DMS153 (cell line): ENCODE measurements at regions not wholly inside any gene's neighbourhood (a gene's known extent, or its start where the extent isn't known, plus 50 kb on each side); places are given as distances from the start of the nearest gene placed in this dataset.

Experiments used
- DNase-seq: peaks from one replicate; lab custom pipeline; 2025; lab: John Stamatoyannopoulos, UW

GRCh38 chr15:95561463-95561862 lies 769.0 kb upstream of the NR2F2 start:
- DNase-seq: no peak

GRCh38 chr15:95563634-95564033 lies 766.9 kb upstream of the NR2F2 start:
- no peak for DNase-seq

- DNase-seq: no peak
Observed at GRCh38 chr15:95565016-95565600, 765.4 kb upstream of the NR2F2 start.

GRCh38 chr15:95565690-95566089 lies 764.8 kb upstream of the NR2F2 start:
- DNase-seq: no peak

GRCh38 chr15:95567686-95568085 lies 762.8 kb upstream of the NR2F2 start:
- no peak for DNase-seq

GRCh38 chr15:95574053-95574452 lies 756.4 kb upstream of the NR2F2 start:
- DNase-seq: no peak

- no peak for DNase-seq
Observed at GRCh38 chr15:95577927-95578326, 752.6 kb upstream of the NR2F2 start.

GRCh38 chr15:95580121-95580520 lies 750.4 kb upstream of the NR2F2 start:
- DNase-seq: no peak

- no peak for DNase-seq
Observed at GRCh38 chr15:95581595-95581994, 748.9 kb upstream of the NR2F2 start.

GRCh38 chr15:95584088-95584487 lies 746.4 kb upstream of the NR2F2 start:
- DNase-seq: no peak

GRCh38 chr15:95588056-95588455 lies 742.4 kb upstream of the NR2F2 start:
- no peak for DNase-seq

GRCh38 chr15:95590533-95591044 lies 739.9 kb upstream of the NR2F2 start:
- no peak for DNase-seq

- DNase-seq: no peak
Observed at GRCh38 chr15:95591270-95591669, 739.2 kb upstream of the NR2F2 start.

- DNase-seq: no peak
Observed at GRCh38 chr15:95591886-95592285, 738.6 kb upstream of the NR2F2 start.

GRCh38 chr15:95594496-95594895 lies 736.0 kb upstream of the NR2F2 start:
- DNase-seq: no peak

- no peak for DNase-seq
Observed at GRCh38 chr15:95595759-95596158, 734.7 kb upstream of the NR2F2 start.

GRCh38 chr15:95596496-95596895 lies 734.0 kb upstream of the NR2F2 start:
- no peak for DNase-seq

- DNase-seq: no peak
Observed at GRCh38 chr15:95598251-95598855, 732.1 kb upstream of the NR2F2 start.

- no peak for DNase-seq
Observed at GRCh38 chr15:95600367-95600766, 730.1 kb upstream of the NR2F2 start.

- no peak for DNase-seq
Observed at GRCh38 chr15:95600884-95601283, 729.6 kb upstream of the NR2F2 start.

GRCh38 chr15:95601525-95601924 lies 729.0 kb upstream of the NR2F2 start:
- DNase-seq: no peak

GRCh38 chr15:95603802-95604201 lies 726.7 kb upstream of the NR2F2 start:
- no peak for DNase-seq

- DNase-seq: no peak
Observed at GRCh38 chr15:95604634-95605036, 725.9 kb upstream of the NR2F2 start.

- no peak for DNase-seq
Observed at GRCh38 chr15:95605098-95605497, 725.4 kb upstream of the NR2F2 start.
